GM18951 (cell line): ENCODE measurements at regions not wholly inside any gene's neighbourhood (a gene's known extent, or its start where the extent isn't known, plus 50 kb on each side); places are given as distances from the start of the nearest gene placed in this dataset.

Source experiments
- POLR2A ChIP-seq: IDR thresholded peaks from 4 replicates; pipeline ENCODE4 v1.6.1; 2011; ENCODE audit warnings: mild to moderate bottlenecking; ENCODE audit not compliant: insufficient read length, insufficient read depth; ENCODE audit errors: extremely low read depth
- in situ Hi-C: fragments of 300-500 bp; cut with MboI; formaldehyde crosslinking; loops from one replicate; pipeline ENCODE4 v1.12.0; 2022; ENCODE audit warnings: low sequenced_read_pairs, mixed read lengths, inconsistent platforms; ENCODE audit not compliant: unreplicated experiment

DNA sequence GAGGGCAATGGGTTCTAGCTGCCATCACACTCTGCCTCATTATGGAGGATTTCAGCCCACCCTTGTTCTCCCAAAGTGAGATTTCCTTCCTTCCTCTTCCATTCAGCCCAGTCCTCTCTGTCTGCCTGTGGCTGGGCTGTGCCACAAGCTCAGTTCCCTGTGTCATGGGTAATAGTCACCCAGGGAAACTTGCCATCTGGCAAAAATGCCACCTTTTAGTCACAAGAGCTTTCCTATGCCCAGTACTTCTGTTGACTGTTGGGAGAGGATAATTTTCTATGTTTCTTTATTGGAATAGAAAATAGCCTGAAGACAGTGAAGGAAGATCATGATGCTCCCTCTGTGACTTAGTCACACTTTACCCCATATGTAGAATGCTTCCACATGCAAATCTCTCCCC is 71.4 kb downstream of the TLR4 start:
- in situ Hi-C loops: no loop called here
- TF ChIP-seq POLR2A: no peak

DNA sequence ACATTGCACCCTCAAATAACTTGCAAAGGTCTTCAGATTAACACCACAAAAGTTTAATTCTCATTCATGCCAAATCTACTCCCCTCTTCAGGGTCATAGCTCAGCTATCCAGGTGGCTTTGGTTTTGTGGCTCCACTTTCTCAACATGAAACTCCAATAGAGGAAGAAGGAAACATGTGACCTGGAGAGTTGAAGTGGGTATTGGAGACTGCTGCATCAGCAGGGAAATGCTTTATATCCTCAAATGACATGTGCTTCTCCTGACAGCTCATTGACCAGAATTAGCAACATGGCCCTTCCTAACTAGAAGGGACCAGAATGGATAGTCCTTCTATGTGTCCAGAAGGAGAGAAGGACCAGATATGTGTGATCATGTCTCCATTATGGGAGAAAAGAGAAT is 73.6 kb downstream of the TLR4 start:
- in situ Hi-C loops: no loop called here
- TF ChIP-seq POLR2A: no peak

DNA sequence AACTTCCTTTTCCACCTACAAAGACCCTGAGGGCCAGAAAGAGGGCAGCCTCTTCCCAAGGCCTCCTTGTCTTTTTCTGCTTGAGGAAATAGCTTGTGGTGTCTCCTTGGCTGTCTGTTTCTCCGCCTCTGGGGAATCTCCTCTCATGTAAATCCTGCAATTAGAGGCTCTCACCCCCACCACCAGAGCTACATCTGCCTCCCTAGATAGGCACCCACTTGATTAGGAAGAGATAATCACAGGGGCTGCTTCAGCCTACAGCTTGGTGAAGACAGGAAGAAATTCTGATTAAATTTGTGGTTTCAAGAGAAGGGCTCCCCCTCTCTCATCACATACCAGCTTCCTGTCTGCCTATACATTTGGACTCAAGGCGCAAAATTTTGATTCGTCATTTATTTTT is 75.6 kb downstream of the TLR4 start:
- in situ Hi-C loops: no loop called here
- TF ChIP-seq POLR2A: no peak

DNA sequence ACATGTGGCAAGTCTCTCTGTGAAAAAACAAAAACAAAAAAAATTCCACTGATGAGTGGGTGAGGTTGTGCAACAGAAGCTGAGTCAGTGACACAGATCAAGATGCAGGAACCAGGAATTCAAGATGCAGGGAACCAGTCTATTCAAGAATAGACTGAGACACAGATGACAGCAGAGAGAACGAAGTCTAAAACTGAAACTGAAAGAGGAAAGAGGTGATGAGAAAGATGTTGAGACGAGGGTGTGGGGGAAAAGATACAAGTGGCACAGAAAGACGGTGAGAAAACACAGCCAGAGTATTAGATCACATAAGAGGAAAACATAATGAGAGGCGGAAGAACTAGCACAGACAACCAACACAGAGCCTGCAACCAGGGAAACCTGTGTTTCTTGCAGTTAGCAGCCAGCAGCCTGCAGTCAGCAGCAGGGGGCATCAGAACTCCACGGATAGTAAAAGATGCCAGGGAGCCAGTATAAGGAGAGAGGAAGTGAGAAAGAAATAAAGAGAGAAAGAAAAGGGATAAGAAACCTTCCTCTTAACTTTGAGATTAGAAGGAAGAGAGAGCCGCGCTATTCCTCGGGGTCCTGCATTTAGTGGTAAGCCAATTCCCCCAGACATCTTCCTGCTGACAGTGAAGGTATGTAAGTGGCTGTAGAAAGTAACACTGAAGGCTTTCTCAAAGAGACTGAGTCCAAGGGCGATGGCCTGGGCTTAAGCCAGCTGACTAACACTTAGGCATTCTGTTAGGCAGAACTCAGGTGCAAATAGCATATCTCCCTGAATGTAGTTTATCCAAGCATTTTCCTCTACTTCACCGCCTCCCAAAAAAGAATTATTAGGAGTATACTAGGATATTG is 79.0 kb downstream of the TLR4 start:
- TF ChIP-seq POLR2A: no peak
- in situ Hi-C loops: no loop called here

DNA sequence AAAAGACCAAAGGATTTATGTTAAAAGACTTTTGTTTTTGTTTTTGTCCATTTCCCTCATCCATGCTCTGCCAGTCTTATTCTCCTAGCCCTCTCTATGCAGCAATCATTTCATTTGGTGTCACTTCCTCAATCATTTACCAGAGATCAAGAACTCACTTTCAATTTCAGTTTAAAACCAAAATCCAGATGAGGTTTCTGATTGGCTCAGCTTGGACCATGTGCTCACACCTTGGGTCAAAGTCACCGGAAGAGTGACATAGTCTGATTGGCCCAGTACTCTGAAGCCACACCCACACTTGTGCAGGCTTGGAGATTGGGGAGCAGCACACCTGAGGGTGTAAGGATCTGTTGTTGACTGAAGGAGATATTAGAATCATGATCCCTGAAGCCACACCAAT is 79.6 kb downstream of the TLR4 start:
- in situ Hi-C loops: no loop called here
- TF ChIP-seq POLR2A: no peak

DNA sequence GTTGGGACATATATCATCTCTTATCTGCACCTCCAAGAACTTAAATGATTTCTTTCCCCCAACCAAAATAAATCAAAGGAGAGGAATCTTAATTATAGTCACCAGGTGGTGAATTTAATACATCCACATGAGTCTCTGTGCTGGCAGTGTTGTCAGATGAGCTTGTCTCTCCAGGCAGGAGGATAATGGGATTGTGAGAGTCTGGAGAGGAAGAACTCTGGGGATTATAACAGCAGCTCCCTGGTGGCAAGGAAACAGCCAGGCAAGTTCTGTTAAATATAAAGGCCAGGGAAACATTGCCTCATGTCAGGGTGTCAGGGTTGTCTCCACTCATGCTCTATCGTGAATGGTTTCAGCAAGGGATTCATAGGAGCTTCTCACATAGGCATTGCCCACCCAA is 80.8 kb downstream of the TLR4 start:
- in situ Hi-C loops: no loop called here
- no peak for TF ChIP-seq POLR2A

DNA sequence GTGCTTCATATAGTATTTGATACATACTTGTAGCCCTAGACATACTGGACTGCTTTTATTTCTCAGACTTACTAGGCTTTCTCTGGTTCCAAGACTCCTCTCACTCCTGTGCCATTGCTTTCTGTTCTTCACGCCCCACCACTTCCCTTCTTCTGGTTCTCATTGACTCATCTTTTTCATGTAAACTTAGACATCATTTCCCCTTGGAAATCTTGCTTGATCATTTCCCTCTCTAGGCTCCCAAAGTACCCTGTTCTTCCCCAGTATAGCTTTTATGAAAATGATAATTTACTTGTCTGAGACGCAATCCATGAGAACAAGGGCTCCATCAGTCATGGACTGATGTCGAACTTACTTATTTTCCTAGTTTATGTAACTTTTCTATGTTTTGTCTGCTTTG is 83.5 kb downstream of the TLR4 start:
- TF ChIP-seq POLR2A: no peak
- in situ Hi-C loops: no loop called here

DNA sequence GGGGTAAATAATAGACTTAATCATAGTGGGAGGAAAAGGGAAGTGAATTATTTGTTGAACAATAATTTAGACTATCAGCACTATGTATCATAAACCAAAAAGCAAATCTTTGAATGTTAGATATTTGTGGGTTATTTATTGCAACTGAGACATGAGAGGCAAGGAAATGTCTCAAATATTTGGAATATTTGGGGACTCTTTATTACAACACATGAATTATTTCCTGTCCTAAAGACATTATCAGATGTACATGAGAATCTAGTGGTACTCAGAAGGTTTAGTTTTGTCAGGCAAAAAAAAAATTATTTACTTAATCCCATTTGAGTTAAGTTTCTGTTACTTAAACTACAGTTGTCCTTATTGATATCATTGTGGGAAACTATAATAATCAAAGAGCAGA is 91.1 kb downstream of the TLR4 start:
- in situ Hi-C loops: no loop called here
- TF ChIP-seq POLR2A: no peak

DNA sequence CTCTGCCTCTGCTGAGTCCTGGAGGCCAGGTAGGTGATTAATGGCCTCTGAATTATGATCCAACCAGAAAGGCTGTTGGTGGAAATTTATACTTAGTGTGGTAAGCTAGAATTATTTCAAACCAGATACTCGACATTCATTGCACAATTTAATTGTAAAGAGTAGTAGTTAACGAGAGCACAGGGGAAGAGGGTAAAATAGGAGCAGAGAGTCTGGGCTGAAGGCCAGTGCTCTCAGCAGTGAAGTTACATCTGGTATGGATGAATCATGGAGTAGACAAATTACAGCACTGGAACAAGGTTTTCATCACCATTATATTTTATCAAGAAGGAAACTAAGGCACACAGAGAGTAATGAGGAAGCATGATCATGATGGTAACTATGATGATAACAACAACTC is 92.5 kb downstream of the TLR4 start:
- TF ChIP-seq POLR2A: no peak
- in situ Hi-C loops: no loop called here

DNA sequence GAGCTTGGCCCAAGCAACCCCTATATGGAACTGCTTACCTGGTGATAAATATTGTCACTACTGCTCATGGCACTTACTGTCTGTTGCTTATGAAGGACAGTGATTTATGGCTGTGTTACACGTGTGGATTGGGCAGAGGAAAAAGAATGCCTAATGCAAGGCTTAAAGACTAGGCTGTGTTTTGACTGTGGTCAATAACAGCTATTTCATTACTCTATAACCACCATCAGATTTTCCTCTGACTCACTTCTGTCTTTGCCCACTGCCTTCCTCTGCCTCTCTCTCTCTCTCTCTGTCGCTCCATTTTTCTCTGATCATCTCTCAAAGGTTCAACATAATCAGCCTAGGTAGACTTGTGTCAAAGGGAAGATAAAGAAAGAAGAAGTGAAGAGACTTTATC is 96.2 kb downstream of the TLR4 start:
- in situ Hi-C loops: no loop called here
- no peak for TF ChIP-seq POLR2A

DNA sequence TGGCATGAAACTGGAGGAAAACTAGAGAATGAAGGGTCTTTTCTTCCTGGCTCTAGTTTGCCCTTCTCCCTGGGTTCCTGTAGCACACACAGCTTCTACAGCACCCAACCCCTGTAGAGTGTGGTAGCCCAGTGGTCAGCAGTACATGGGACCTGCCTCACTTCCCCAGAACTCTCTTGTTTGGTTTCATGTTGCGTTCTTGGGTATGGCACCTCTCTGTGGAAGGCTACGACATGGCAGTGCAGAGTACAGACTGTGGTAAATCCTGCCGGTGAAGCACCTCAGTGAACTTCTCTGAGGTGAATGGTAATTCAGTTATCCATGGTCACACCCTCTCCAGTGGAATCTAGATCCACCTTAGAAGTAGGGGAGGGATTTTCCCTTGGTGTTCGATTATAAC is 105.5 kb downstream of the TLR4 start:
- no peak for TF ChIP-seq POLR2A
- in situ Hi-C loops: no loop called here

DNA sequence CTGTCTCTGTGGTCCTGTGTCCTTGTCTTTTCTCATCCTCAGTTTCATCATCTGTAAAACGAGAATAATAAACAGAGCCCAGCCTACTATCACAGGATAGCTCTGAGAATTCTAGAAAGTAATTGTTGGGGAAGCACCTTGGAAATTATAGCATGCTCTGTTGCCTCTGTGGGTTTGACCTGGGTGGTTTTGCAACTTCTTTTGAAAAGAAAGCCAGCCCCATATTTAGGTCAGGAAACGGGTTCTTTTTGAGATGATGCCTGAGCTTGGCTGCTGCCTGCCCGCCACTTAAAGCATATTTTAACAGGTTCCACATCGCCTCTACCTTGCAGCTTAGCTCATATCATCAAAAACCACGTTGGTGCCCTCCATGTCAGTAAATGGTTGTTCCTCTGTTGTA is 111.1 kb downstream of the TLR4 start:
- TF ChIP-seq POLR2A: no peak
- in situ Hi-C loops: no loop called here

DNA sequence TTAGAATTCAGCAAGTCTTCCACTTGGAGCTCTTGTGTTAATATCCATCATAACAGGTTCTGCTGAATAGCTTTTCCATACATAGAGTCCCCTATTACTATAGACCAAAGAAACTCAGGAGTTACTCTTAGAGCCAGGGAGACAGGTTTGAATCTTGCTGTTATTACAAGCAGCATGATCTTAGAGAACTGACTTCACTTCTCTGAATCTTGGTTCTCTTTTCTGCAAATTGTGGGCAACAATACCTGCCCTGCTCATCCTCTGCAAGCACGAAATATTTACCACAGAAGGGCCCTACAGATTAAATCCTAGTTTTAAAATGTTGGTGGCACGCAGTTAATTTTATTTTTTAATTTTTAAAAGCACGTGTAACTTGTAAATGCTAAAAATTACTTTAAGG is 111.7 kb downstream of the TLR4 start:
- in situ Hi-C loops: no loop called here
- no peak for TF ChIP-seq POLR2A

DNA sequence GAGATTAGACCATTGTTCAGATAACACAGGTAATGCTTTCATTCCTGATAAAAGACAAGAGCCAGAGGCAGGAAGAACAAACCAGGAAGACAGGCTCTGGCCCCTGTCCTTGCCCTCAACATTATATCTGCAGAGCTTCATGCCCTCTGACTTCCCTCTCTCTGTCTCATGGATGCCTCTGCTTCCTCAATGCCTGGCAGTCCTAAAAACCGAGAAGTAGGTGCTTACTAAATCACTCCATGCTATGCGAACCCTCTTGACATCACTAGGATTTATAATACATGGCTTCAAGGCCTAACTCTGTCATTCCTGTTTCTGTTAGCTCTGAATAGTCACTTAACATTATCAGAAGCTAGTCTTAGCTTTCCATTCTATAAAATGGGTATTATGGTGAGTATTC is 117.8 kb downstream of the TLR4 start:
- TF ChIP-seq POLR2A: no peak
- in situ Hi-C loops: no loop called here

DNA sequence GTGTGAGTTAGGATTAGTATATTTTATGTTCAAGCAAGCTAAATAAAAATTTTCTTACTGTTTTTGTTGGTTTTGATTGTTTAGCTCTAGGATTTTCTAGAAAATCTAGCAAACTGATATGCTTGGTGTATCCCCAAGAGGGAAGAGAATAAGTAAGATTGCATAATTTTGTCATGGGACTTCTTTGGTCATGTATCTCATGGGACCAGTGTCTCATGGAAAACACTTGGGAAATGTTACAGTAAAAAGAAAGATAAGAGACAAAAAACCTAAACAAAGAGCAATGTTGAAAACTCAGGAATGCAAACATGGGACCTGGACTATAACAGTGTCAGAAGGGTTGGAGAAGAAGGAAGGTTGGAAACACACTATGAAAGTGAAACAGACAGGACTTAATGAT is 119.4 kb downstream of the TLR4 start:
- no peak for TF ChIP-seq POLR2A
- in situ Hi-C loops: no loop called here
